ENCODE measurements at regions not wholly inside any gene's neighbourhood (a gene's known extent, or its start where the extent isn't known, plus 50 kb on each side); places are given as distances from the start of the nearest gene placed in this dataset.

- TF ChIP-seq EZH2 (IDR thresholded peaks at IDR 0.05) (no peak), POLR2AphosphoS5 (IDR thresholded peaks at IDR 0.05; ENCODE audit: borderline replicate concordance, low read depth, low read length) (no peak)
Measured at GRCh38 chr13:106077017-106077416, 458.4 kb downstream of the EFNB2 start.

Data from SK-N-MC (cell line).